GM19023 (cell line): ENCODE measurements at regions not wholly inside any gene's neighbourhood (a gene's known extent, or its start where the extent isn't known, plus 50 kb on each side); places are given as distances from the start of the nearest gene placed in this dataset.
"Not testable (repeated sequence)": the region's sequence is repeated elsewhere in the genome, so short reads cannot be mapped to it uniquely, and the experiment has no call there.

ENCODE experiments used
- ATAC-seq: cut with Tn5 transposase; IDR thresholded peaks from one replicate; pipeline ENCODE4 v1.9.1; 2021; ENCODE audit warnings: mild to moderate bottlenecking, moderate library complexity; ENCODE audit not compliant: unreplicated experiment

GRCh38 chr2:180246268-180246667, 239.2 kb upstream of the CWC22 start:
- ATAC-seq, result no peak

- no peak for ATAC-seq
Observed at GRCh38 chr2:180240774-180241173, 233.7 kb upstream of the CWC22 start.

GRCh38 chr2:180238729-180239128, 231.6 kb upstream of the CWC22 start:
- ATAC-seq, result no peak

- not testable (repeated sequence) for ATAC-seq
Observed at GRCh38 chr2:180236061-180236460, 229.0 kb upstream of the CWC22 start.

GRCh38 chr2:180235506-180235905, 228.4 kb upstream of the CWC22 start:
- not testable (repeated sequence) for ATAC-seq

GRCh38 chr2:180234991-180235390, 227.9 kb upstream of the CWC22 start:
- ATAC-seq, result not testable (repeated sequence)

GRCh38 chr2:180231015-180231414, 223.9 kb upstream of the CWC22 start:
- ATAC-seq, result no peak

- ATAC-seq, result no peak
Observed at GRCh38 chr2:180227461-180227860, 220.4 kb upstream of the CWC22 start.

- ATAC-seq, result no peak
Observed at GRCh38 chr2:180225118-180225517, 218.0 kb upstream of the CWC22 start.

GRCh38 chr2:180222644-180223043, 215.5 kb upstream of the CWC22 start:
- no peak for ATAC-seq

- no peak for ATAC-seq
Observed at GRCh38 chr2:180219491-180219890, 212.4 kb upstream of the CWC22 start.

- ATAC-seq, result no peak
Observed at GRCh38 chr2:180208841-180209240, 201.7 kb upstream of the CWC22 start.

GRCh38 chr2:180205621-180206235, 198.6 kb upstream of the CWC22 start:
- no peak for ATAC-seq

GRCh38 chr2:180203972-180204371, 196.9 kb upstream of the CWC22 start:
- no peak for ATAC-seq

GRCh38 chr2:180202467-180202951, 195.4 kb upstream of the CWC22 start:
- ATAC-seq, result no peak

GRCh38 chr2:180196419-180196977, 189.4 kb upstream of the CWC22 start:
- ATAC-seq, result no peak

GRCh38 chr2:180195847-180196246, 188.8 kb upstream of the CWC22 start:
- ATAC-seq, result no peak

- no peak for ATAC-seq
Observed at GRCh38 chr2:180191432-180192124, 184.5 kb upstream of the CWC22 start.

GRCh38 chr2:180190851-180191250, 183.8 kb upstream of the CWC22 start:
- no peak for ATAC-seq

GRCh38 chr2:180187611-180188010, 180.5 kb upstream of the CWC22 start:
- ATAC-seq, result no peak

GRCh38 chr2:180184506-180184905, 177.4 kb upstream of the CWC22 start:
- no peak for ATAC-seq

- no peak for ATAC-seq
Observed at GRCh38 chr2:180180511-180180910, 173.4 kb upstream of the CWC22 start.
